CD4-positive, alpha-beta T cell treated with Interleukin-21 for 1 hour (primary cell): ENCODE measurements at regions not wholly inside any gene's neighbourhood (a gene's known extent, or its start where the extent isn't known, plus 50 kb on each side); places are given as distances from the start of the nearest gene placed in this dataset.
"Not testable (repeated sequence)": the region's sequence is repeated elsewhere in the genome, so short reads cannot be mapped to it uniquely, and the experiment has no call there.

Source experiments
- DNase-seq: peaks from one replicate; pipeline ENCODE4 v3.0.0-alpha.2; 2020

GRCh38 chr18:77329651-77330050 lies 80.0 kb downstream of the GALR1 start:
- DNase-seq, result no peak

- no peak for DNase-seq
Measured at GRCh38 chr18:77334876-77335275, 85.2 kb downstream of the GALR1 start.

- no peak for DNase-seq
Measured at GRCh38 chr18:77337604-77338003, 88.0 kb downstream of the GALR1 start.

GRCh38 chr18:77339093-77339492 lies 89.4 kb downstream of the GALR1 start:
- no peak for DNase-seq

GRCh38 chr18:77339623-77340022 lies 90.0 kb downstream of the GALR1 start:
- DNase-seq, result no peak

GRCh38 chr18:77340815-77341214 lies 91.2 kb downstream of the GALR1 start:
- DNase-seq, result no peak

- no peak for DNase-seq
Measured at GRCh38 chr18:77341527-77342325, 92.1 kb downstream of the GALR1 start.

- no peak for DNase-seq
Measured at GRCh38 chr18:77342736-77343135, 93.1 kb downstream of the GALR1 start.

- no peak for DNase-seq
Measured at GRCh38 chr18:77343846-77344510, 94.3 kb downstream of the GALR1 start.

GRCh38 chr18:77344786-77345500 lies 95.3 kb downstream of the GALR1 start:
- DNase-seq, result no peak

- no peak for DNase-seq
Measured at GRCh38 chr18:77346208-77346810, 96.7 kb downstream of the GALR1 start.

- DNase-seq, result not testable (repeated sequence)
Measured at GRCh38 chr18:77353349-77353748, 103.7 kb downstream of the GALR1 start.

- DNase-seq, result no peak
Measured at GRCh38 chr18:77359561-77360314, 110.1 kb downstream of the GALR1 start.

- no peak for DNase-seq
Measured at GRCh38 chr18:77360315-77361190, 110.9 kb downstream of the GALR1 start.

- no peak for DNase-seq
Measured at GRCh38 chr18:77361382-77361781, 111.7 kb downstream of the GALR1 start.

GRCh38 chr18:77365667-77366066 lies 116.0 kb downstream of the GALR1 start:
- no peak for DNase-seq

GRCh38 chr18:77366067-77366719 lies 116.5 kb downstream of the GALR1 start:
- no peak for DNase-seq

- no peak for DNase-seq
Measured at GRCh38 chr18:77366720-77367641, 117.3 kb downstream of the GALR1 start.

- no peak for DNase-seq
Measured at GRCh38 chr18:77369644-77370043, 120.0 kb downstream of the GALR1 start.
